ENCODE measurements at regions not wholly inside any gene's neighbourhood (a gene's known extent, or its start where the extent isn't known, plus 50 kb on each side); places are given as distances from the start of the nearest gene placed in this dataset.

DNA sequence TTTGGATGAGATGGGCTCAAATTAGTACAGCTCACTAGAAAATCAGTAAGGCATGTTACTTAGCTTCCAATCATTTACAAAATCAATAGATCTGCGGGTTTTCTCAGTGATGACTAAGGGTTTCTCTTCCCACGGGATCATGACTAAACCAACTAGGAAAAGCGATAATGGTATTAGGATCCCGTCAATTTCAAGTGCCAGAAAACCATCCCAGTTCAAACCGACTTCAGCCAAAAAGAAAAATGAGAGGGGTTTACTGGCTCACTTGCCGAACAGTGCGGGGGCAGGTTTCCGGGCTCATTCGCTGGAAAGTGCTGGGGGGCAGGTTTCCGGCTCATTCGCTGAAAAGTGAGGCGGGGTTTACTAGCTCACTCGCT lies 62.1 kb upstream of the LYZL2 start:
- TF ChIP-seq EZH2phosphoT487 (IDR thresholded peaks at IDR 0.05) (no peak), EZH2 (IDR thresholded peaks at IDR 0.05) (no peak)
- TF ChIP-seq, protein P1, sequence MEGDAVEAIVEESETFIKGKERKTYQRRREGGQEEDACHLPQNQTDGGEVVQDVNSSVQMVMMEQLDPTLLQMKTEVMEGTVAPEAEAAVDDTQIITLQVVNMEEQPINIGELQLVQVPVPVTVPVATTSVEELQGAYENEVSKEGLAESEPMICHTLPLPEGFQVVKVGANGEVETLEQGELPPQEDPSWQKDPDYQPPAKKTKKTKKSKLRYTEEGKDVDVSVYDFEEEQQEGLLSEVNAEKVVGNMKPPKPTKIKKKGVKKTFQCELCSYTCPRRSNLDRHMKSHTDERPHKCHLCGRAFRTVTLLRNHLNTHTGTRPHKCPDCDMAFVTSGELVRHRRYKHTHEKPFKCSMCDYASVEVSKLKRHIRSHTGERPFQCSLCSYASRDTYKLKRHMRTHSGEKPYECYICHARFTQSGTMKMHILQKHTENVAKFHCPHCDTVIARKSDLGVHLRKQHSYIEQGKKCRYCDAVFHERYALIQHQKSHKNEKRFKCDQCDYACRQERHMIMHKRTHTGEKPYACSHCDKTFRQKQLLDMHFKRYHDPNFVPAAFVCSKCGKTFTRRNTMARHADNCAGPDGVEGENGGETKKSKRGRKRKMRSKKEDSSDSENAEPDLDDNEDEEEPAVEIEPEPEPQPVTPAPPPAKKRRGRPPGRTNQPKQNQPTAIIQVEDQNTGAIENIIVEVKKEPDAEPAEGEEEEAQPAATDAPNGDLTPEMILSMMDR (IDR thresholded peaks at IDR 0.05), result no peak
